IPS-NIHi7 (cell line): ENCODE measurements at regions not wholly inside any gene's neighbourhood (a gene's known extent, or its start where the extent isn't known, plus 50 kb on each side); places are given as distances from the start of the nearest gene placed in this dataset.

Experiments used
- DNase-seq: peaks from one replicate; pipeline ENCODE4 v3.0.0; 2012; ENCODE audit warnings: mixed read lengths; ENCODE audit errors: extremely low spot score

DNA sequence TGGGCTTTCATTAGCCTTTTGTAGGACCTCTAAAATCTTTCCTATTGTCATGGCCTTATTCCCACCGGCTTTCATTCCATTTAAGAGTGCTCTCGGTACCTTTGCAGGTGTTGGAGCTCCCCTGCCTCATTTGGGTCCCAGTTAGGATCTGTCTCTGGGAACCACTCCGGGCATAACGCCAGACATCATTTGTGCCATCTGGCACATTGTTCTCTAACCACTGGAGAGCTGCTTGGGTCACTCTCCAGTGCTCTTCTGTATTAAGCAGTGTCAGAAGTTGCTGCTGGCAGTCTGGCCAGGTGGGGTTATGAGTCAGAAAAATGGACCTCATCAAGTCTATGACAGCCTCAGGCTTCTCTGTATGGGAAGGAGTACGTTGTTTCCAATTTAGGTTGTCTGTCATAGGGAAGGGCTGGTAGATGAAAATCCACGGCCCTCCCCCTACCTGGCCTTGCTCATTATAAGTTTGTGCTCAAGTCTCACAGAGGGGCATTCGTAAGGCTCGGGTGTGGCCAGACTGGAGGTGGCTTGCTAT, 62.9 kb upstream of the MOCS1 start:
- DNase-seq = no peak

DNA sequence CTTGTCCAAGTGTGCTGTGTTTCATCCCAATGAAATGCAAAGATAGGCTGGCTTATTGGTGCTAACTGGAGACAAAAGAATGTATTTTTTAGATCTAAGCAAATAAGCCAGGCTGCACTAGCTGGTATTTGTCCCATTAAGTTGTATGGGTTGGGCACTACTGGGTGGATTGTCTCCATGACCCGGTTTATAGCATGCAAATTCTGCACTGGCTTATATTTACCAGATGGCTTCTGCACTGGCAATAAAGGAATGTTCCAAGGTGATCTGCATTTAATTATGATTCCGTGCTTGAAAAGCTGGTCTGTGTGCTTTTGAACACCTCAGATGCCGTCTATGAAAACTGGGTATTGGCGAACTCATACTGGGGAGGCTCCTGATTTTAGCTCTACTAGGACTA, 61.4 kb upstream of the MOCS1 start:
- no peak for DNase-seq

DNA sequence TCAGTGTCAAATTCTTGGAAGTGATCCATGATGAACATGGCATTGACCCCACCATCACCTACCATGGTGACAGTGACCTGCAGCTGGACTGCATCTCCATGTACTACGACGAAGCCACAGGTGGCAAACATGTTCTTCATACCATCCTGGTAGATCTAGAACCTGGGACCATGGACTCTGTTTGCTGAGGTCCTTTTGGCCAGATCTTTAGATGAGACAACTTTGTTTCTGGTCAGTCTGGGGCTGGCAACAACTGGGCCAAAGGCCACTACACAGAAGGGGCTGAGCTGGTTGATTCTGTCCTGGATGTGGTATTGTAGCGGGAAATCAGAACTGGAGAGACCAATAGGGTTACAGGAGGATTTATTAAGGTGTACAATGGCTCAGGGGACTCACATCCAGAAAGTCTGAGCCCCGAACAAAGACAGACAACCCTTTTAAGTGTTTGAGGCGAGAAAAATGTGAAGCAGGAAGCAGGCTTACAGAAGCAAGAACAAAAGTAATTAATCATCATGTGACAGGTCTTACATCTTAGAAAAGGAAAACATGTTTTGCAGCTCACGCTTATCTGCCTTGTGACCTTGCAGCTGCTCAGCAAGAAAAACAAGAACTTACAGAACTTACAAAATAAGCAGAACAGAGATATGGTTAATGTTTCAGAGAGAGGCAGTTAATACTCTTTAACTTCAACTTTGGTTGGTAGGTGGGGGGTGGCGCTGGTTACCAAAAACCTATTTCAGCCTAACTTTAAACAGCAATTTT, 58.8 kb upstream of the MOCS1 start:
- DNase-seq = no peak
